ENCODE measurements at regions not wholly inside any gene's neighbourhood (a gene's known extent, or its start where the extent isn't known, plus 50 kb on each side); places are given as distances from the start of the nearest gene placed in this dataset.

GRCh38 chr20:10868299-10868698 lies 194.5 kb upstream of the JAG1 start:
- no peak for DNase-seq

DNA sequence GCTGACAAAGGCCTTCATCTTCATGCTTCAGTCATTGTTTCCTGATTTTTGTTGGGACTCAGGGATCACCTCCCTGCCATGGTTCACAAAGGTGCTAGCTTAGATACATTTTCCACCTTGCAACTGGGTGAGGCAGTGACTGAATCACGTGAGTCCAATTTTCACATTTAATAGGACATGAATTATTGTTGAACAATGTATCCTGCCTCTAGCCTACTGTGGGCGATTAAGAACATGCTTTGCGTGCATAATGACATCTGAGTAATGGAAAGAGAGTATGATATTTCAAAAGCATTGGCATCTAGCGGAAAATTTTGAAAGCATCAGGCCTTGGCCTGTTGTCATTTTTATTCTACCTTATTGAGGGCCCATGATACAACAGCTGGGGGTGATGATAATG lies 199.2 kb upstream of the JAG1 start:
- no peak for DNase-seq

- DNase-seq, result no peak
These were observed 201.9 kb upstream of the JAG1 start for GRCh38 chr20:10875653-10876052.

GRCh38 chr20:10876558-10876957 lies 202.8 kb upstream of the JAG1 start:
- DNase-seq, result no peak

DNA sequence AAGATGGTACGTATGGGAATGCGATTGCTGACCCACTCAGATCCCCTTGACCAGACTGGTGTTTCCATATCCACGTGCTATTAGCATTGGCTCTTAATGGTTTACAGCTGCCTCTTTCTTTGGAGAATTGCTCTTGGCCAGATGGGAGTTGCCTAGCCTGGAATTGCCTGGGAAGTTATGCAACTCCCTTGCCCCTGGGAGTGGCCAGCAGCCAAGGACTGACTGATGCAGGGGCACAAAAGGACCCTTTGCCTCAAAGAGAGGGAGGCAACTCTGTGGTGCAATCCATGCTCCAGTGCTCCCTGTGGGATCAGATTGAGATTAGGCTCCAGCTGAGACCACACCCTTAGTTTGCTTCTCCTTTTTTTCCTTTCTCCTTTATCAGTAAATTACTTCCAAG lies 203.5 kb upstream of the JAG1 start:
- DNase-seq, result no peak

GRCh38 chr20:10883166-10883565 lies 209.4 kb upstream of the JAG1 start:
- DNase-seq, result no peak

DNA sequence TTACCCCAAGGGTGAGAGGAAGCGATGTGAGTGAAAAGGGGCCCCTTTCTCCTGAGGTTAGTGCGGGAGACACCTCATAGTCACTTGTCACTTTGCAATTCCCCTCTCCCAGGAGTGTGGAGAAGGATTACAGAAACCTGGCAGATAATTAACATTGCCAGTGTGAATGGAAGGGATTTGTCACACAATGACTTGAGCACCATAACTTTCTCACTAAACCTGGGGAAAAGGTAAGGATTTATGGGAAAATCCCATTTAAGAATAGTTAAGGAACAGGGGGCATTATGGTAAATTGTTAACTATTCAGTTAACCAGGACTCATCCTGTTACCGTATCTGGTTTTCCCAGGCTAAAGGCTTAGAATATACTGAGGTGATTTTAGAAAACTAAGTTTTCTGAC lies 219.5 kb upstream of the JAG1 start:
- no peak for DNase-seq

DNA sequence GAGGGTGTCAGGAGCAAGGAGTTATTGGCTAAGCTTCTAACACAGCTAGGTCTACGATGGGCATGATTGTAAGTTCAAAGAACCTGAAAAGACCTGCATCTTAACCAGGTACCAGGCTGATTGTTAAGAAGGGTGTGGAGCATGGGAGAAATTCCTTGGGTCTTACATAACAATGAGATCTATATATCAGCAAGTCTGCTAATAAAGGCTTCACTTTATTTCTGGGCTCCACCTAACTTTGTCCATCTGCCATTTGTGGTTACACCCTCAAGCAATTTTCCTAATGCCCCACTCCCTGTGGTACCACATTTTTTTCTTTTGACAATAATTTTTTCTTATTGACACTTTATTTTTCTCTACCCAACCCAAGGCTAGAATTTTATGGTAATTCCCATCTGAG lies 223.5 kb upstream of the JAG1 start:
- no peak for DNase-seq

DNA sequence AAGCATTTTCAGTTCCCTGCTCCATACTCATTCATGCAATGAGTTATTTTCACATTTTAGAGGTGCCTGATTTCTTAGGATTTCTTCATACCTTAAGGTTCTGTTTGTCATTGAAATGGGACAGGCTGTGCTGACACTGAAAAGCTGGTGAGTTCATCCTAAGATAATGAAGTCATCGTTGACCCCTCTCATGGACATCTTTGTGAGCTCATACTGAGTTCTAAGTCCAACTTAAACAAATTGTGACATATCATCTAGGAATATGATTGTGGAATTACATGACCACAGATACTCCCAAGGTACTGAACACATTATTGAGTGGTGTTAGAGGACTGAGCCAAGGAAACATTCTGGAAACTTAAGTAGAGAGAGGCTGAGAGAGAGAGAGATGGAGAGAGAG lies 224.8 kb upstream of the JAG1 start:
- no peak for DNase-seq

DNA sequence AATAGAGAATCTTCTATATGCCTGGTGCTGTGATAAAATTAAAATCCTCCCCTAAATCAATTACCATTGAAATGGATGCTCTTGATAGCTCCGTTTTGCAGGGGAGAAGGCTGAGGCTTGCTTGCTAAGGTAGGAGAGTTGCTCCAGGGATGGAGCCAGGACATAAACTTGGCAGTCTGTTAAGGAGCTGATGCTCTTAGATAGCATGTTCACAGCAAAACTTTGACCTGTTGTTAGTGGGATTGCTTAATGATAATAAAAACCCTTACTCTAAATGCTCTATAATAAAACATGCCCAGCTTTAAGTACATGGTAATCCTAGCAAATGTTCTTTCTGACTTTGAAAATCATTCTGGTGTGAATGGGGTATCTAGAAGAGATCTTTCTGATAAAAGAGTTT lies 228.4 kb upstream of the JAG1 start:
- DNase-seq, result no peak

- DNase-seq, result no peak
These were observed 228.9 kb upstream of the JAG1 start for GRCh38 chr20:10902576-10903282.

DNA sequence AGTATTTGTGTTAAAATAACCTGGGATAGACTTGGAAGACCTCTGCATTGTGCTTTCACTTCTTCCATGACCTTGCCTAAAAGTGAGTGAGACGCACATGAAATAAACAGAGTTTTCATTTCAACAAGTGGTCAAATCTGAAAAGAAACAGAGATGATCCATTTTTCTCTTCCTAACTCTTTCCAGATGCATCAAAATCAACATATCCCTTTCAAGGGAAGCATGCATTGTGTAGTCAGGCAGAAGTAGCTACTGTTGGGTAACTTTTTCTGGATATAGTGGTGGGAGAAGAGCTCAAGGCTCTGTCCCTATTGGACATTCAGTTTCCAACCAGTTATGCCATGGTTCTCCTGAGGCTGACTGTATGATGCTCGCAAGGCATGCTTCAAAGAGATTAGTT lies 233.0 kb upstream of the JAG1 start:
- DNase-seq, result no peak

DNA sequence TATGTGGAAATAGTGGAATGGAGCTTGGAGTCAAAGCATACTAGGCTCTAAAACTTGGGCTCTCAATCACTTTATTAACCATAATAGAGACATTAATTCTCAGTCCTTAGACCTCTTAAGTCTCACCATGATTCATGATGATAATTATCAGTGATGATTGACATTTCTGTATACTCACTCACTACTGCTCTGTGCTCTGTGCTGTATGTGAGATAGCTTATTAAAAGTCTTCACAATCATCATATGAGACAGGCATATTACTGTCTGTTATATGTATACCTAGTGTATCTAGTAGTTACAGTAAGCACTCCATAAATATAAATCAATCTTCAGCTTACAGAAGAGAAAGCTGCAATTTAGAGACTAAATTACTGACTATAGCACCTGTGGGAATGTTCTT lies 236.0 kb upstream of the JAG1 start:
- DNase-seq, result no peak

DNA sequence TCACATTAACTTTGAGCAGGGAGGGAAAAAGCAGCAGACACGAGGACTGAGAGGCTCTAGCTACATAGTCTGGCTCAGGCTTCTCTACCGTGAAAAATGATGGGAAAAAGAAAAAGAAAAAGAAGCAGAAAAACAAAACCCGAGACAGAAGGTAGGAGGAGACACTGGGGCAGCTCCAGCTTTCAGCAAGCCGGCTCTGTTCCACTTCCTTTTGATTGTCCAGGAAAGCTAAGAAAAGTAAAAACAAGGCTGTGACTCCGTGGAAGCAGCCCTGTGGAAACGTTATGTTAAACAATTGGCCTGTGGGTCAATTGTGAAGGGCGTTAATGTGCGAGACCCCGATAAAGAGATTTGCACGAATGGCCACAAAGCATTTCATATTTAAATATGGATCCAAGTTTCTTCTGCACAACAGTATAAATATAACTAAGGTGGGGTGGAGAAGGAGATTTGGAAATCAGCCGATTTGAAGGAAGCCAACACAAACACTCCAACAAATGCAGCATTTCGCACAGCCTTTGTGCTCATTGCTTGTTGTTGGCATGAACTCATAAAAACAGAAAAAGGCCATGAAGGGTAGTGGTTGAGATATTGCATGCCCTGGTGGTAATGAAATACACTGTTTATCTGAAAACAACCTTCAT lies 236.9 kb upstream of the JAG1 start:
- DNase-seq, result no peak

DNA sequence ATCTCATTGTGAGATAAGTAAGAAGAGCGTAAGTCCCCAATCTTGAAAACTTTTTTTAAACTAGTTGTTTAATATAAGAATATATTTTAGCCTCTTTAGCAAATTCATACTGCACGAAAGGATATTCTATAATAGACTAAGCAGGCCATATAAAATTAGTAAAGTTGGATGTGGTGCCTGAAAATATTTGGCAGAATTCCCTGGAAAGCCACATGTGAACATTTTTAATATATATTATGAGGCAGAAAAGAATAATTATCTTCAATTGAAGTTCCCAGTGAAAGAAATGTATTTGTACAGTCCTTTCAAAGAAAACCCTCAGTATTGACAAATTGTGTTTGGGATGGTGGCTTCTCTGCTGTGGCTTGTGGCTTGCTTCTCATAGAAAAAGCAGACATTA lies 237.5 kb upstream of the JAG1 start:
- DNase-seq, result no peak

- no peak for DNase-seq
These were observed 242.0 kb upstream of the JAG1 start for GRCh38 chr20:10915815-10916214.

DNA sequence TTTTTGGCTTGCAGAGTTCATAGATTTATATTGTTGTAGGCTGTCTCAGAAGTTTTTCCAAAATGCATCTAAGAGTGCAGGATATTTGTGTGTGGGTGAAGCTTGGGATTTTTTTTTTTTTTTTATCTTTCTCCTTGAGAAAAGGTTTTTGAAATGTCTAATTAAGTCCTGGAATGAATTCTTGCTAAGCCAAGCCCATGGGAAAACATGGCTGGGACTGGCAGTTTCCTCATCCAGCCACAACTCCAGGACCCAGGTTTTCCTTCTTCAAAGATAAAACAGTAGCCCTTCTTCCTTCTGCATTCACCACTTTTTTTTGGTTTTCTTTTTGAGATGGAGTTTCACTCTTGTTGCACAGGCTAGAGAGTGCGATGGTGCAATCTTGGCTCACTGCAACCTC lies 242.5 kb upstream of the JAG1 start:
- DNase-seq, result no peak

DNA sequence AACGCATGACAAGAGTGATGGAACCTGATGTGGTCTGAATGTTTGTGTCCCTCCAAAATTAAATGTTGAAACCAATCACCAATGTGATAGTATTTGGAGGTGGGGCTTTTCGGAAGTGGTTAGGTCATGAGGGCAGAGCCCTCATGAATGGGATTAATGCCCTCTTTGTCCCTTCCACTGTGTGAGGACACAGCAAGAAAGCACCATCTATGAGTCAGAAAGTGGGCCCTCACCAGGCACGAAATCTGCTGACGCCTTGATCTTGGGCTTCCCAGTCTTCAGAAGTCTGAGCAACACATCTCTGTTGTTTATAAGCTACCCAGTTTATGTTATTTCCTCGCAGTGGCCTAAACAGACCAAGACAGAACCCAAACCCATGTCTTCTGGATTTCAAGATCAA lies 244.0 kb upstream of the JAG1 start:
- no peak for DNase-seq

- no peak for DNase-seq
These were observed 245.8 kb upstream of the JAG1 start for GRCh38 chr20:10919396-10920140.

DNA sequence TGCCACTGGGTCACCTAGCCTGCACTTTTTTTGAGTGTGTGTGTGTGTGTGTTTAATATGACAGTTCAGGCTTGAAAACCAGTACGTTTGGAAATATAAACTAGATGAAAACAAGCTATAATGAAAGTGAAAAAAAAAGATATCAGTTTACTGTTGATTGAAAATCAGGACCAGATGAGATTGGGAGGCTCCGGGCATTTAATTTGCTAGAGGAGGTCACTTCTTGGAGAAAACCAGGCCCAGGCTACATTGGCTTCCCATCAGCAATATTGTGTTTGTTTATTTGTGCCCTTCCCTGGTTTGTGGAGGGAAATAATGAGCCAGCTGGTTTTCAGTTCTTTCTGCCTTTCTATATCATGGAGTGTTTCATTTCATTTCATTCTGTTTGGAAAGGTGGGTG lies 246.6 kb upstream of the JAG1 start:
- DNase-seq, result no peak

DNA sequence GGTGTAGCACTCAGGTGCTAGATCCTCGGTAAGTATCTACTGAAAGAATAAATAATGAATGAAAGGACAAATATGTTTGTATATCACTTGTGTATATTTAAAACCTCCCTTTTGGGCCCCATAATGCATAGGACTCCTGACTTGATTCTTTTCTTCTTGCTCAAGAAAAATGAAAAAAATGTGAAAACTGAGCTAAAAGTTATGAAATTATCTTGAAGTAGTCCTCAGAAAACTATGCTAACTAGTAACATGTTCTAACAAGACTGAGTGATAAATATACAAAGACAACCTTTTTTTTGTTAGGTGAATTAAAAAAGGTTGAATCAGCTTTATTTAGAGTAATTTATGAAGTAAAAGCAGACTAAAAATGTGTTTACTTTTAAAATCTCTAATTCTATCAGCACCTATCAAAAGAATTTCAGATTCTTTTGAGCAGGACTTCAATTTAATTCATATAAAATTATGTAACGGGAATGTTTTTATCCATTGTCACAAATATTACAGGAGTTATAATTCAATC lies 247.8 kb upstream of the JAG1 start:
- DNase-seq, result no peak

DNA sequence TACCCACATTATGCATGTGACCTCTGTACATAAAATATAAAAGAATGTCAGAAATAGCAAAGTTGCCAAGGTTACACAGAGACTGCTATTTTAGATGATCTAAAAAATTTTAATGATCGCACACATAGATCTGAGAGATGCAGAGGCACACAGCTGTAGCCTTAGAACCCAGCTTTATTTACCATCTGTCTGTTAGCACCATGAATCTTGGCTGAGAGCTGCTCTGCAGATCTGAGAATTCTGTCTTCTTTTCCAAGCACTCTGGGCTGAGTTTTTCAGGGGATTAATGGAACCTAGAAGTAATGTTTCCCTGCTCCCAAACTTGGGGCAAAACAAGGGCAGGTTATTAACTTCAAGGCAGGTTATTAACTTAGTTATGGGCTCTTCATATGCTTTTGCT lies 248.7 kb upstream of the JAG1 start:
- no peak for DNase-seq

GRCh38 chr20:10922941-10923340 lies 249.1 kb upstream of the JAG1 start:
- no peak for DNase-seq

- DNase-seq, result no peak
These were observed 250.9 kb upstream of the JAG1 start for GRCh38 chr20:10924644-10925201.
